Esophagus squamous epithelium (tissue), 4 donors: ENCODE measurements at regions not wholly inside any gene's neighbourhood (a gene's known extent, or its start where the extent isn't known, plus 50 kb on each side); places are given as distances from the start of the nearest gene placed in this dataset.

Experiments
- POLR2A ChIP-seq, 4 donors: fragments of 450-650 bp; IDR thresholded peaks; one replicate each; pipeline ENCODE4 v1.6.1; 2017; ENCODE audit warnings: antibody characterized with exemption in 4 of 4, mild to moderate bottlenecking in 4 of 4, moderate library complexity in 3 of 4
- TF ChIP-seq, protein P1 (sequence below), 6 experiments: fragments of 450-650 bp in 4 of 6; fragments of 200-600 bp in 2 of 6; sonication (generic) in 2 of 6; IDR thresholded peaks; one replicate each; pipeline ENCODE4 v1.5.1; 2016 to 2019; ENCODE audit warnings: antibody characterized with exemption in 6 of 6, mild to moderate bottlenecking in 4 of 6, moderate library complexity in 4 of 6

DNA sequence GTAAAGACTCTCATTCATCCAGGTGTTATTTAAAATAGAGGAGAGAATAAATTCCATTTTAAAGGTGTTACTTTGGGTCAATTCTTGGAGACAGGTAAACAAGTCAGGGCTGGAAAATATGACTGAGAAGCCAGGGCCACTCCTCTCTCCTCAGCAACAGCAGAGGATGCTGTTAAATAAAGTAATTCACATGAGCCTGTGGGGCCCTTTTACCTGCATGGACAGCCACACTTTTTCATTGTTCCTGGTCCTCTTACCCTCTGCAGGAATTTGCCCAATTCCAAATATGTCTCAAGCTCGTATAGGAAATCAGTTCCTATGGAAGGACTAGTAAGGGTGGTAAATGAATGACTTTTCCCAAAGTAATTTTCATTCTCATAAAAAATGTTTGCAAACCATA is 420.1 kb upstream of the KLF6 start:
- TF ChIP-seq POLR2A (IDR thresholded peaks at IDR 0.05): no peak
- TF ChIP-seq, protein P1, sequence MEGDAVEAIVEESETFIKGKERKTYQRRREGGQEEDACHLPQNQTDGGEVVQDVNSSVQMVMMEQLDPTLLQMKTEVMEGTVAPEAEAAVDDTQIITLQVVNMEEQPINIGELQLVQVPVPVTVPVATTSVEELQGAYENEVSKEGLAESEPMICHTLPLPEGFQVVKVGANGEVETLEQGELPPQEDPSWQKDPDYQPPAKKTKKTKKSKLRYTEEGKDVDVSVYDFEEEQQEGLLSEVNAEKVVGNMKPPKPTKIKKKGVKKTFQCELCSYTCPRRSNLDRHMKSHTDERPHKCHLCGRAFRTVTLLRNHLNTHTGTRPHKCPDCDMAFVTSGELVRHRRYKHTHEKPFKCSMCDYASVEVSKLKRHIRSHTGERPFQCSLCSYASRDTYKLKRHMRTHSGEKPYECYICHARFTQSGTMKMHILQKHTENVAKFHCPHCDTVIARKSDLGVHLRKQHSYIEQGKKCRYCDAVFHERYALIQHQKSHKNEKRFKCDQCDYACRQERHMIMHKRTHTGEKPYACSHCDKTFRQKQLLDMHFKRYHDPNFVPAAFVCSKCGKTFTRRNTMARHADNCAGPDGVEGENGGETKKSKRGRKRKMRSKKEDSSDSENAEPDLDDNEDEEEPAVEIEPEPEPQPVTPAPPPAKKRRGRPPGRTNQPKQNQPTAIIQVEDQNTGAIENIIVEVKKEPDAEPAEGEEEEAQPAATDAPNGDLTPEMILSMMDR (IDR thresholded peaks at IDR 0.05): no peak
